Hepatocyte (in vitro differentiated cells): ENCODE measurements at regions not wholly inside any gene's neighbourhood (a gene's known extent, or its start where the extent isn't known, plus 50 kb on each side); places are given as distances from the start of the nearest gene placed in this dataset.

ENCODE experiments used
- DNase-seq: peaks from one replicate; pipeline ENCODE4 v3.0.0-alpha.2; 2016; ENCODE audit warnings: low spot score
- H2AFZ ChIP-seq: fragments of 200-600 bp; sonication (generic); 2 replicates; pipeline ENCODE4 v1.6.0; 2016; ENCODE audit warnings: antibody characterized with exemption, mild to moderate bottlenecking
- H3K27ac ChIP-seq: fragments of 200-600 bp; sonication (generic); 2 replicates; pipeline ENCODE4 v1.5.1; 2016; ENCODE audit warnings: mild to moderate bottlenecking
- H3K27me3 ChIP-seq: fragments of 200-600 bp; sonication (generic); 2 replicates; pipeline ENCODE4 v1.6.1; 2016
- H3K36me3 ChIP-seq: fragments of 200-600 bp; sonication (generic); replicated peaks from 2 replicates; pipeline ENCODE4 v1.5.1; 2016; ENCODE audit warnings: low read depth; ENCODE audit not compliant: insufficient read depth
- H3K4me1 ChIP-seq: fragments of 200-600 bp; sonication (generic); 2 replicates; pipeline ENCODE4 v1.5.1; 2016; ENCODE audit warnings: mild to moderate bottlenecking, moderate library complexity; ENCODE audit not compliant: insufficient read depth
- H3K4me2 ChIP-seq: fragments of 200-600 bp; sonication (generic); 2 replicates; pipeline ENCODE4 v1.6.0; 2016
- H3K4me3 ChIP-seq: fragments of 200-600 bp; sonication (generic); 2 replicates; pipeline ENCODE4 v1.5.1; 2016; ENCODE audit warnings: mild to moderate bottlenecking
- H3K79me2 ChIP-seq: fragments of 200-600 bp; sonication (generic); 2 replicates; pipeline ENCODE4 v1.6.0; 2017; ENCODE audit warnings: mild to moderate bottlenecking
- H3K9me2 ChIP-seq: fragments of 200-600 bp; sonication (generic); replicated peaks from 2 replicates; pipeline ENCODE4 v1.6.0; 2017; ENCODE audit warnings: mild to moderate bottlenecking; ENCODE audit not compliant: insufficient read depth
- H3K9me3 ChIP-seq: fragments of 200-600 bp; sonication (generic); 2 replicates; pipeline ENCODE4 v1.5.1; 2016; ENCODE audit warnings: low read depth, mild to moderate bottlenecking
- H4K20me1 ChIP-seq: fragments of 200-600 bp; sonication (generic); 2 replicates; pipeline ENCODE4 v1.6.0; 2016; ENCODE audit warnings: mild to moderate bottlenecking; ENCODE audit not compliant: insufficient read depth, poor library complexity, severe bottlenecking
- EZH2 ChIP-seq: fragments of 200-600 bp; sonication (generic); IDR thresholded peaks from 2 replicates; pipeline ENCODE4 v1.6.1; 2016; ENCODE audit warnings: antibody characterized with exemption, mild to moderate bottlenecking, borderline replicate concordance
- EZH2phosphoT487 ChIP-seq: fragments of 200-600 bp; sonication (generic); IDR thresholded peaks from one replicate; pipeline ENCODE4 v1.6.1; 2018; ENCODE audit warnings: antibody characterized with exemption, mild to moderate bottlenecking, low read depth, moderate library complexity; ENCODE audit not compliant: unreplicated experiment, severe bottlenecking
- WGBS: methylation state at CpG from one replicate; pipeline ENCODE4 v1.1.6; 2016; ENCODE audit warnings: low lambda C conversion rate; ENCODE audit errors: missing lambda C conversion rate; 5-methylcytosine and 5-hydroxymethylcytosine counted together
- TF ChIP-seq, protein P1 (sequence below): fragments of 200-600 bp; sonication (generic); IDR thresholded peaks from 2 replicates; pipeline ENCODE4 v1.5.1; 2016; ENCODE audit warnings: antibody characterized with exemption, mild to moderate bottlenecking; ENCODE audit not compliant: poor library complexity

DNA sequence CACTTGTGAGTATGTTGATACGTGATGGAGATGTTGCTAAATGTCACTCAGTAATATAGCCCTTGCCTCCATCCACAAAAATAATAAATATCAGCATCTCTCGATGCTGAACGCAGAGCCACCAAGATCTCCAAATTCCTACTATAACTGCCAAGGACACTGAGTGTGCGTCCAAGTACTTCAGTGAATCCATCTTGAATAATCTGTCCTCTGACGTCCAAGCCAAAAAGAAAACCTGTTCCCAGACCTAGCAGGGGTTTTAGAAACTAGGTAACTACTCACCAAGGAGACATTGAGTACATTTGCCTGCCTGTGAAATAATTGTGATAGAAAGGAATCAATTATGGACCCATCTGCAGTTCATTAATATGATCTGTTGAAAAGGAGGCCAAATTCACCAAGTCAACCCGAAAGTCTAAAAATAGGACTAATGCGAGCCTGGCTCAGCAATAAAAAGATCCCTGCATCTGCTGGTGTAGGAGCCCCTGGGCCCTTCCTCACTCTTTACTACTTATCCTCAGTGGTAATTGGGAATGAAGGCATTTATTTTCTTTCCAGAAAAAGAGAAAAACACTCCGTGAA is 226.9 kb upstream of the IRF2BP2 start:
- 80% methylated on average over 8 of the region's 8 CpGs for WGBS
- H3K4me1 ChIP-seq = no peaks in the 10 kb centered on the region
- no peak for DNase-seq
- no peaks in the 10 kb centered on the region for H3K79me2 ChIP-seq
- H3K27ac ChIP-seq = no peak overlapping the region
- no peak overlapping the region for H3K4me3 ChIP-seq
- H3K9me3 ChIP-seq = no peaks in the 10 kb centered on the region
- H4K20me1 ChIP-seq = no peaks in the 10 kb centered on the region
- H3K36me3 ChIP-seq = no peaks in the 10 kb centered on the region
- H3K27me3 ChIP-seq = no peaks in the 10 kb centered on the region
- H2AFZ ChIP-seq = no peak overlapping the region
- no peaks in the 10 kb centered on the region for H3K9me2 ChIP-seq
- H3K4me2 ChIP-seq = no peak overlapping the region
- TF ChIP-seq, protein P1, sequence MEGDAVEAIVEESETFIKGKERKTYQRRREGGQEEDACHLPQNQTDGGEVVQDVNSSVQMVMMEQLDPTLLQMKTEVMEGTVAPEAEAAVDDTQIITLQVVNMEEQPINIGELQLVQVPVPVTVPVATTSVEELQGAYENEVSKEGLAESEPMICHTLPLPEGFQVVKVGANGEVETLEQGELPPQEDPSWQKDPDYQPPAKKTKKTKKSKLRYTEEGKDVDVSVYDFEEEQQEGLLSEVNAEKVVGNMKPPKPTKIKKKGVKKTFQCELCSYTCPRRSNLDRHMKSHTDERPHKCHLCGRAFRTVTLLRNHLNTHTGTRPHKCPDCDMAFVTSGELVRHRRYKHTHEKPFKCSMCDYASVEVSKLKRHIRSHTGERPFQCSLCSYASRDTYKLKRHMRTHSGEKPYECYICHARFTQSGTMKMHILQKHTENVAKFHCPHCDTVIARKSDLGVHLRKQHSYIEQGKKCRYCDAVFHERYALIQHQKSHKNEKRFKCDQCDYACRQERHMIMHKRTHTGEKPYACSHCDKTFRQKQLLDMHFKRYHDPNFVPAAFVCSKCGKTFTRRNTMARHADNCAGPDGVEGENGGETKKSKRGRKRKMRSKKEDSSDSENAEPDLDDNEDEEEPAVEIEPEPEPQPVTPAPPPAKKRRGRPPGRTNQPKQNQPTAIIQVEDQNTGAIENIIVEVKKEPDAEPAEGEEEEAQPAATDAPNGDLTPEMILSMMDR = no peak

DNA sequence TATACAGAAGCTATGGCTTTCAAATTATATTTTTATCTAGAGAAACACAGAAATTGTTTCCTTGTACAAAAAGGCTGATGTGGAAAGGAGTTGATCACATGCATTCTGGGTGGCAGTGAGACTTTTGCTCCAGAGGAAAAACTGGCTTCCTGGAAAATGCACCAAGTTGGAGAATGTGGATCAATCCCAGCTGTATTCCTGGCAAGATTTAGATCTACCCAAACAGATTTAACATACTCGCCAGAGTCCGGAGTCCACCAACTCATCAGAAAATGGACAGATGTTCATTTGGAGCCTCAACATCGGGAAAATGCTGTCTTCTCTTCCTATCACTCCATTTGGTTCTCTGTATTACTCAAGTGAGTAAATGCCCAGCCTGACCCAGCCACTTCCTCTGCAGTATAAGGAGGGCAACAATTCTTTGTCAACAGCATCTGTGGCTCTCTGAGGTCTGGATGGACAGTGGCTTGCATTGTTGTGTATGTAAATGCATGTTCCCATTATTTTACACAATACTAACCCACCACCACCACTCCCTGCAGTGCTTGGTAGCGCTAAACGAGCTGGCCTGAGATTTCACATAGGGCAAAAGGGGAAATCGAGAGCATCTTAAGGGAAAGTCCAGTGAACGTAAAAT is 226.2 kb upstream of the IRF2BP2 start:
- Histone ChIP-seq H3K27me3 (no peaks in the 10 kb centered on the region), H3K36me3 (no peaks in the 10 kb centered on the region), H3K4me2 (no peak overlapping the region), H3K79me2 (no peaks in the 10 kb centered on the region), H3K4me3 (no peak overlapping the region), H3K27ac (no peak overlapping the region), H3K9me3 (no peaks in the 10 kb centered on the region), H3K4me1 (no peaks in the 10 kb centered on the region), H3K9me2 (no peaks in the 10 kb centered on the region), H2AFZ (no peak overlapping the region), H4K20me1 (no peaks in the 10 kb centered on the region)
- no peak for DNase-seq
- no peak for TF ChIP-seq EZH2
- TF ChIP-seq EZH2phosphoT487 = no peak
- 95% methylated on average over 7 of the region's 7 CpGs for WGBS

DNA sequence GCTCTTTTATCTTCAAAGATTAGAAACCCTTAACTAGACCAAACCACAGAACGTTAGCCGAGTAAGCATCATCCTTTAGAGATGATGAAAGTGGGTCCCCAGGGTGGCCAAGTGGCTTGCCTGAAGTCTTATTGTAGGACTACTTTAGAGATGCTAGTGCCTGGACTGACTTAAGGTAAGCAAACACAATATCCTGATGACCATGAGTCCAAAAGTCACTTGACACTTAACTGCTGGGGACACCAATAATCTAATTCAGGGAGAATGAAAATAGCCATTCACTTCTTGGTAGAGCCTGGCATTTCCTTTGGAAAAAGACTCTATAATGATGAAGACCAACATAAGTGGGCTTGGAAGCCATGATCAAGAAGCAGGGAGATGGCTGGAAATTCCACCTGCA is 225.3 kb upstream of the IRF2BP2 start:
- Histone ChIP-seq H3K27ac (no peak overlapping the region), H4K20me1 (no peaks in the 10 kb centered on the region), H2AFZ (no peak overlapping the region), H3K36me3 (no peaks in the 10 kb centered on the region), H3K79me2 (no peaks in the 10 kb centered on the region), H3K4me2 (no peak overlapping the region), H3K4me1 (no peaks in the 10 kb centered on the region), H3K9me2 (no peaks in the 10 kb centered on the region), H3K4me3 (no peak overlapping the region), H3K27me3 (no peaks in the 10 kb centered on the region), H3K9me3 (no peaks in the 10 kb centered on the region)
- TF ChIP-seq EZH2phosphoT487 (no peak), EZH2 (no peak)
- TF ChIP-seq, protein P1 = no peak
- DNase-seq = no peak
- 72% methylated on average over 2 of the region's 2 CpGs for whole genome bisulfite sequencing

DNA sequence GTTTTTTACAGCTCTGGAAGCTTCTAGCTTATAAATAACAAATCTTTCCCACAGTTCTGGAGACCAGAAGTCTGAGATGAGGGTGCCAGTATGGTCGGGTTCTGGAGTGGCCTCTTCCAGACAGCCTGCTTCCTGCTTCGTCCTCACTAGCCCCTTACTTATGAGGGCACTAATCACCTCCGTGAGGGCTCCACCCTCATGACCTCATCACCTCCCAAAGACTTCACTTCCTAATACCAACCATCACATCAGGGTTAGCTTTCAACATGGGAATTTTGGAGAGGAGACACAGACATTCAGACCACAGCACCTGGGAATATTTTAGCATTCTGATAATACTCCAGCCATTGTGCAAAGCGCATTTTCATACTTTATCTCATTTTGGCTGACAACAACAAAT is 223.7 kb upstream of the IRF2BP2 start:
- Histone ChIP-seq H4K20me1 (no peaks in the 10 kb centered on the region), H2AFZ (no peak overlapping the region), H3K9me2 (no peaks in the 10 kb centered on the region), H3K79me2 (no peaks in the 10 kb centered on the region), H3K4me3 (no peak overlapping the region), H3K36me3 (no peaks in the 10 kb centered on the region), H3K4me1 (no peaks in the 10 kb centered on the region), H3K27me3 (no peaks in the 10 kb centered on the region), H3K9me3 (no peaks in the 10 kb centered on the region), H3K27ac (no peak overlapping the region), H3K4me2 (no peak overlapping the region)
- DNase-seq = no peak
- no peak for TF ChIP-seq EZH2phosphoT487
- TF ChIP-seq, protein P1 = no peak
- TF ChIP-seq EZH2 = no peak
- WGBS = 89% methylated on average over 4 of the region's 4 CpGs
